HG03060 (cell line): ENCODE measurements at regions not wholly inside any gene's neighbourhood (a gene's known extent, or its start where the extent isn't known, plus 50 kb on each side); places are given as distances from the start of the nearest gene placed in this dataset.

Source experiments
- ATAC-seq: cut with Tn5 transposase; IDR thresholded peaks from one replicate; pipeline ENCODE4 v1.9.1; 2021; ENCODE audit warnings: low read depth, moderate number of reproducible peaks; ENCODE audit not compliant: unreplicated experiment

DNA sequence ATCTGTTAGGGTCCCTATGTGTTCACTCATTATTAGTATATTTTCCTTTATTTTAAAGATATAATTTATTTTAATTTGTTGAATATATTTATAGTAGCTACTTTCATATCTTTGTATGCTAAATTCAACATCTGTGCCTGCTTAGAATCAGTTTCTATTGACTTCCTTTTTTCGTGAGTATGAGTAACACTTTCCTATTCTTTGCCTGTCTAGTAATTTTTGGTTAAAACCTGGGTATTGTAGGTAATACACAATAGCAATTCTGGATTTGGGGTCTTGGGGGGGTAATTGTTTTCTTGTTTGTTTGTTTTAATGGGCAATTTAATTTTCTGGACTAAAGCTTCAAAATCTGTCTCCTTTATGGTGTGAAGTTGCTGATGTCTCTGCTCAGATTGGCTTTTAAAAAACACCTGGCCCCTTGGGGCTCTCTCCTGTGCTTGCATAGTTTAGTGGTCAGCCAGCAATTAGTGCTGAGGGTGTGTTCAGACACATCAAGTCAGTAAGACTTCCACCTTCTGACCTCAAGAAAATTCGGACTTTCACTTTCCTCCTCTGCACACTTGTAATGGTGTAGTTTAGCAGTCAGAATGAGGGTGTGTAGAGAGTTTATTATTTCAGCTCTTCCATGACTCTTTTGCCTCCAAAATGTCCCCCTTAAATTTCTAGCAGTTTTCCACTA, 124.4 kb upstream of the MAP1B start:
- no peak for ATAC-seq

DNA sequence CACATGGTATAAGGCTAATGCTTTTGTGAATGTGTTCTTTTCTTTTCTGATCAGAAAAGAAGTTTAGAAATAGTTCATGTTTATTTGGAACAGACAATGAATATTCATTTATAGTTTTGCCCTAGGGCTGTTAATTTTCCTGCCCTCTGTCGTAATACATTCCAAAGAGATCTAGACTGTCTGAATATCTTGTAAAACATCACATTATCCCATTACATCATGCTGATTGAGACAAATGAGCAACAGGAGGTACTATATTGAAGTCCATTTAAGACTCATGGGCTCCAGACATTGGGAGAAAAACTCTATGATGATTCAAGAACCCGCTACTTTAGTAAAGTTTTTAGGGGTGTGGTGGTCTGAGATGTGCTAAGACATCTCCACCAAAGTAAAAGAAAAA, 121.2 kb upstream of the MAP1B start:
- no peak for ATAC-seq

DNA sequence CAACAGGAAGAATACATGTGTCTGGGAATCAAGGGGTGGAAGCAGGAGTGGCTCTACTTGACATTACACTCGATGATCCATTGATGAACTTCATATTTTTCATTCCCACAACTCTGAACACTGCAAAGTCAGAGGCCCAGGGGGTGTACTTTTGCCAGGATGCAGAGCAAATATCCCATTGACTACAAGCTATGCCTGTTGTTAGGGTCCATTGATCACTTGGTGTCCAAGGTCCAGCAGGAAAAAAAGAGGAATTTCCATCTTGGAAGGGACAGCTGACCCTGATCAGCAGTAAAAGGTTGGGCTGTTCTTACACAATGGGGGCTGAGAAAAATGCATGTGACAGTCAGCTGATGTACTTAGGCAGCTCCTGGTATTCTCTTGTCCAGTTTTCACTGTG, 118.5 kb upstream of the MAP1B start:
- no peak for ATAC-seq

DNA sequence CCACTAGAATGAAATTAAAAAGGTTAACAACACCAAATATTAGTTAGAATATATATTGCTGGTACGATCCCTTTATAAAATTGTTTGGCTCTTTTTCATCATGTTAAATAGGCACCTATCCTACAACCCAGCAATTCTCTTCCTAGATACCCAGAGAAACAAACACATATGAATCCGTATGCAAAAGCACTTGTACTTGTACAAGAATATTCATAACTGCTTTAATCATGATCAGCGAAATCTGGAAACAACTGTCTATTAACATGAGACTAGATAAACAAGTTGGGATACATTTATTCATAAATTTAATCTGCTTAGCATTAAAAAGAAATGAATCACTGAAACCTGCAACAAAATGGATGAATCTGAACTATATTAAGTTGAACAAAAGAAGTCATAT, 113.7 kb upstream of the MAP1B start:
- no peak for ATAC-seq

DNA sequence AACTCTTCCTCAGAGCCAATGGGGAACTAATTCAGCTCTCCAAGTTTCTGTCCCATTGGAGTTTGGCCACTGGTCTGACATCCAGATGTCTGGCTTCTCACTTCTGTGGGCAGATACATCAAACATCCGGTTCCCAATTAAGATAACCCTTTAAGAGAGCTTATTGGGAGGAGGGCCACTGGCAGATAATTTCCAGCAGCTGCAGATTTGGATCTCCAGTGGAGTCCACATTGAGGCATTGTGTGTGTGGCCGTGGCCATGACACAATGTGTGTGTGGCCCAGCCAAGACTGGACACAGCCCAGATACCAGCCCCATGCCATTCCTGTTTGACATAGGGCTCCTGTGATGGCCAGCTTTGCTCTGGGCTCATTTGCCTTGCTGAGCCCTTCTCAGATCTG, 110.5 kb upstream of the MAP1B start:
- ATAC-seq: no peak

DNA sequence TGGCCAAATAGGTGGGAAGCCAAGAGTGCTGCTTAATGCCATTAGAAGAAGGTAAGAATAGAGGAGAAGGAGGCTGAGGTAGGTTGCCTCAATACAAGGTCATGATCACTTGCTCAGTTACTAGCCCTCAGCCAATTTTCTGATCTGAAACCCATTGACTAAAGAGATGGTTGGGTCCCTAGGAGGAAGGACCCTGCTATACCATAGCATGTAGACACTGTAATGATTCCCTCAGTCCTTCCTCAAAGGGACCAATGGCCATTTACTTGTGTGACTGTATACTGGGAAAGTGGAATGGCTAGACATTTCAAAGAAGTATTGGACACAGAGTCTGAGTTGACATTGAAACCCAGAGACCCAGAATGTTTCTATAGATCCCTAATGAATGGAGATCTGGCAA, 108.5 kb upstream of the MAP1B start:
- ATAC-seq: no peak

DNA sequence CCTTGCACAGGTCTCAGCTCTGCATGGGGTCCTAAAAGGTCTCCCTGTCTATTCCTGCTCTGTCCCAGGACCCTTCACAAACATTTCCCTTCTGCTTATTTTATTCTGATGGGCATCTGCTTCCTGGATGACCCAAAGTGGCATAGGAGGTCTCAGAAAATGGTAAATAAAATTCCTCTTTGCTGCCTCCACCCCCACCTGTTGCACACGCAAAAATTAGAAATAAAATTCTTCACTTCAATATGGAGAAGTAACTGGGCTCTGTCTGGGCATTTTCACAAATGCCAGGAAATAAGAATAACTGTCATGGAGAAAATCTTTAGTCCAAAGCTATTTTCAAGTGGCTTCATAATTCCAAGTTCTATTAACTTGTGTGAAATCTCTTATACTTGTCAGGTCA, 106.6 kb upstream of the MAP1B start:
- no peak for ATAC-seq

DNA sequence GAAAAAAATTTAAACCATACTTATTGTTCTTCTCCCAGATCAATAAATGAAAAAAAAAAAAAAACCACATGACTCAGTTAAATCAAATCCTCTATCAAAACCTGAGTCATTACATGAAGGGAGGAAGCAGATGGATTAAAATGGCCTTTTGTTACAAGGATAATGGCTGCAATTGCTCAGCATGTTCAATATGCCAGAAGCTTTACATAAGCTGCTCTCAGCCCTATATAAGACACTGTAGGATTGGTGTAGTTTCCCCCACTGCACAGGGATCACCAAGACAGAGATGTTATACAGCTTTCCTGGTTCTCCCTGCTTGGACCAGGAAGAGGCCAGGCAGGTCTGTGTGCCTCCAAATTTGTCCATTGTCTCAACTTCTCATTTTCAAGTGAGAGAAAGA, 101.6 kb upstream of the MAP1B start:
- ATAC-seq: no peak

DNA sequence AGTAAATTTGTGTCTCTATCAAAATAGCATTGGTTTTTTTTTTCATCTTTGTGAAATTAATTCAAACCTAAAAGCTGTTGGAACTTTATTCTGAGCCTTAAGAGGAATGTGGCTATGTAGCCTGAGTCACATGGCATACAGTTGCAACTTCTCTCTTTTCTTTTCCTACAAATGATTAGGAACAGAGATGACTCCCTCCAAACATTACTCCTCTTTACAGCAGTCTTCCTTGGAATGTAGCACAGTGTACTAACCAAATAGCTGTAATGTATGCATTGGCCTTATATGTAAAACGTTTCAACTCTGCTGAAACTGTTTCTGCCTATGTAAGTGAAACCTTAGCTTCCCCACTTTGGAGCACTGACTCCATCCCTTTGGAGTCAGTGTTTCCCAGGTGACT, 100.9 kb upstream of the MAP1B start:
- ATAC-seq: no peak

DNA sequence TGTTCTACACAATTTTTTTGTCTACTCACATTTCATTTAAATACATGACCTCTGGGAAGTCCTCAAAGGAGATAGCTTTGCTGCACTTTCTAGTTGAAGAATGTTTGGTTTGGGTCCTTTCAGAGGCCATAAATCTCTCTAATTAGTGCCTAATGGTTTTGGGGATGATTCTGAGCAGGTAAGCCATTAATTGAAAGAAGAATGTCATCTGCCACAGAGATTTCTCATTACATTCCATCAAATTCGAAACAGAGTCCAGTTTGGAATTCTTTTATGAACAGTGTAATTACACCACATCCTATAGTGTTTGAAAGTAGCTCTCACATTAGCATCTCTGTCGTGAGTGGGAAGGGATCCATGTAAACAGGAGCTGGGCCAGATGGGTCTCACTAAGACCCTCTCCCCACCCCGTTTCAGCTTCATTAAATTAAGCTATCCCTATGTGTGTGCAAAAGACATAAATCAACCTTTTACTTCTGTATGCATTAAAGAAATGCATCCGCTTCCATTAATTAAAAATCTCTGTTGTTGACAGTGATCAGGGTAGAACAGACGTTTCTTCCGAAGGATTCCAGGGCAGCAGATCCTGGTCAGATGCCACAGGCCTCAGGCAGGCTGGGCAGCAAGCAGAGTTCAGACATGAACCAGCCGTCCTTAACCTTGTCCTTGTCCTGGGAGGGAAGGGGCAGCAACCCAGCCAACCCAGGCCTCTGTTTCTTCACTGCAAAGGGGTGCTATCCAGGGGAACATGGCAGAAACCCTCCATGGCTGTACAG, 99.8 kb upstream of the MAP1B start:
- no peak for ATAC-seq

DNA sequence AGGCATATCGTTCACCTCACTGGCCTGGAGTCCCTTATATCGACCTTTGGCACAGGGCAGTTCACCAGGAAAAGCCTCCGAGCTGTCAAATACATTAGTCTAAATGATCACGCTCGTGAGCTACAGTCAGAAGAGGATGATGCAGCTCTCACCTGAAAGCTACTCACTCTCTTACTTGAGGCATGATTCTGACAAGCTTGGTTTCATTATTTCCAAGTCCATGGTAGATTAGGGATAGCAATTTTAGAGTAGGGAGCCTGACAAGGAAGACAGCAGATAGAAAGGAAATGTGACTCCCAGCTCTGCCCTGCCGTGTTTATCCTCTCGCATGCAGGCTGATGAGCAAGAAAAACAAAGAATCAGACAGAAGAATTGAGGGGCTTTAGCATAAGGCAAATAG, 98.0 kb upstream of the MAP1B start:
- ATAC-seq: no peak

DNA sequence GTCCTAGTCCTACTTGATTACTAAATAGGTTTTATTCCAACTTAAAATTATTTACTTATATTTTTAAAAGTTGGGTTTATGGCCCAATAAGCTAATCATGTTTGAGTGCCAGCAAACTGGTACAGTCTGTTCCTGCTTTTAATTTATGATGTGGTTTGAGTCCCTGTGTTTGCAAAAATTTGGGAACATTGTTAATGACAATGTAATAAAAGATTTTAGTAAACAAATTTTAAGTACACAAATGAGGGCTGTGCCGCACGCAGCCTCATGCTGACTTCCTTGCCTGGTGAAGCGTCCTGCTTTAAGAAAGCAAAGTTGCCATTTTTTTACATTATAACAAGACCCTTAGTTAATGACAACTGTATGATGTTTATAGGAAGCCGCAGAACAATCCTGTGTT, 96.8 kb upstream of the MAP1B start:
- ATAC-seq: no peak

DNA sequence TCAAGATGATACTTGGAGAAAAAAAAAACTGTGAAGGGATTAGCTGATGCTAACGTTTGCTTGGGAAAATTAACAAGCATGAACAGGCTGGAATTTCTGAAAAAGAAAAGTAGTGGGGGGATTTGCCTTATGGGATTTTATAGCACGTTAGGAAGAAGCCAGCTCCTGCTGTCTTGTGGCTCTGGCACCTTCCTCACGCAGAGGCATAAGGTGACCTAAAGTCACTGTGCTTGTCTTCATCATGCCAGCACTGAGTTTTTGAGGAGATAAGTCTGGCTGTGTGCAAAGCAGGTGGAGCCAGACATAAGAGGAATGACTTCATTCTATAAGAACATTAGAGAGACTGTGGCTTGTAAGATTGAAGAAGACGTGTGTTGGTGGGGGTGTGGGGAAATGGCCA, 94.4 kb upstream of the MAP1B start:
- no peak for ATAC-seq

DNA sequence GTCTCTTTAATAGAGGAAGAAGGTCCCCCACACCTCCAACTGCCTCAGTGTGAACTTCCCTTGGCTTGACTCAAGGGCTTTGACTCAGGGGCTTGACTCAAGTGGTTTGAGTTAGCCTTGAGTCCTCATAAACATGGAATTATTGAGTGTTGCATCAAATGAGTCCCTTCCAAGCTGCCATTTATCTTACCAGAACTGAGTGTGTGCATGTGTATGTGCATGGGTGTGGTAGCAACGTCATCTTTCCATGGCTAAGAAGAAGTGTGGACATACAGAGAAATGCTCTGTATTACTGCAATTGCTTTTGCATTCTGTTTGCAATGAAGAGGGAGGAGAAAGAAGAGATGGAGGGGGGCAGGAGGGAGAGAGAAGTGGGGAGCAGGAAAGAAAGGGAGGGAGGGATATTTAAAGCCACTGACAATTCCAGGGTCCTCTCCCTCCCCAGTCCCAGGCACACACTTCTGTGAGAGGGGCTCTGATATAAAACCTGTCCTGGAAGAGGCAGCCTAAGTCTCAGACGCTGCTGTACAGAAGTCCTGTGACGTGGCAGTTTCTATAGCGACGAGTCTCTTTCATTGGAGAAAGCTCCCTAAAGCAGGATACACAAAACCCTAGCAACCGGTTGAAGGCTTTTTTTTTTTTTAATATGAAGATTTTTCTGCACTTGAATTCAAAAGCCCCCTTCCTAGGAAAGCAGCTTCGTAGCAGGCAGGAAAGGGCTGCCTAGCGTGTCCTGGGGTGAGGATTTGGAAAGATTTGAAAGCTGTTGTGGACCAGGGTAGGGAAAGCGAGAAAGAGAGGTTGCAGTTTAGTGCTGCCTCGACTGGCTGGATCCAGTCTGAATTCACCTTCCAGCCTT, 93.3 kb upstream of the MAP1B start:
- no peak for ATAC-seq

DNA sequence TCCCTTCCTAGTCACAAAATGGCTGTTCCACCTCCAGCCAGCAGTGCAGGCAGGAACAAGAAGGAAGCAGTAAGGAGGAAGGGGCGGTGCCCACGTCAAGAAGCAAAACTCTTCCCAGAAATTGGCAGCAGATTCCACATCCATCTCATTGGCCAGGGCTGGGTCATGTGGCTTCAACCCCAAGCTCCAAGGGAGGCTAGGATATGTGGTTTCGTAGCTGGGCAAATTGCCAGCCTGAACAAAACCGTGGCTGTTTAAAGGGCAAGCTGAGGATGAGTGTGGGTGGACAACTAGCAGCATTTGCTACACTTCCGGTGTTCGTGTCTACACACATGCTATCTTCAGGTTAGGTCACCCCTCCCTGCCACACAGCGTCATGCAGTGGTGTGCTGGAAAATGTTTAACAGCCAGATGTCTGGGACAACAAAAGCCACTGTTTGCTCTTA, 92.1 kb upstream of the MAP1B start:
- no peak for ATAC-seq

DNA sequence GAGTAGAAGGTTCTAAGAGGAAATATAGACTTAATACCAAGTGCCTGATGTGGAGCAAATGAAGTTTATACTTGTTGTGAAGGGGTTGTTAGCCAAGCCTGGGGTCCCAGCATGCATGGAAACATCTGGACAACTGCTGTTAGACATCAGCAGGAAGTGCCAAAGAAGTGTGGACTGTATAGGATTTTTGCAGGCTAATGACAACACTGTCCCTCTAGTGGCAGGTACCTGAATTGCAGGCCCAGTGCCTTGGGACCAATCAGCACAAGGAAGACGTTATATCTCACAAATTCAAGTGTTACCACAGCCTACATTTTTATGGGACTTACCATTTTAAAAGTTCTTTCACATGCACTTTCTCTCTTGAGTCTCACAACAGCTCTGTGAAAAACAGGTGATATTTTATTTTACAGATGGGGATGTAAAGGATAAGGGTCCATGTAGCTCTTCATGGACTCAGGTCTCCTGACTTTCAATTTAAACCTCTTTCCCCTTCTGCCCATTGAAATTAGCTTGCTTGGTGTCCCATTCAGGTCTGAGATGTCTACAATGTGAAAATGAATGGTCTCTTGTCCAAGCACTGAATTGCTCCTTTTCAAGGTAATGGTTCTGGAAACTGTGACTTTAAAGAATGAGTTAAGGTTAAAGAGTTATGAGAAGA, 89.0 kb upstream of the MAP1B start:
- ATAC-seq: no peak

DNA sequence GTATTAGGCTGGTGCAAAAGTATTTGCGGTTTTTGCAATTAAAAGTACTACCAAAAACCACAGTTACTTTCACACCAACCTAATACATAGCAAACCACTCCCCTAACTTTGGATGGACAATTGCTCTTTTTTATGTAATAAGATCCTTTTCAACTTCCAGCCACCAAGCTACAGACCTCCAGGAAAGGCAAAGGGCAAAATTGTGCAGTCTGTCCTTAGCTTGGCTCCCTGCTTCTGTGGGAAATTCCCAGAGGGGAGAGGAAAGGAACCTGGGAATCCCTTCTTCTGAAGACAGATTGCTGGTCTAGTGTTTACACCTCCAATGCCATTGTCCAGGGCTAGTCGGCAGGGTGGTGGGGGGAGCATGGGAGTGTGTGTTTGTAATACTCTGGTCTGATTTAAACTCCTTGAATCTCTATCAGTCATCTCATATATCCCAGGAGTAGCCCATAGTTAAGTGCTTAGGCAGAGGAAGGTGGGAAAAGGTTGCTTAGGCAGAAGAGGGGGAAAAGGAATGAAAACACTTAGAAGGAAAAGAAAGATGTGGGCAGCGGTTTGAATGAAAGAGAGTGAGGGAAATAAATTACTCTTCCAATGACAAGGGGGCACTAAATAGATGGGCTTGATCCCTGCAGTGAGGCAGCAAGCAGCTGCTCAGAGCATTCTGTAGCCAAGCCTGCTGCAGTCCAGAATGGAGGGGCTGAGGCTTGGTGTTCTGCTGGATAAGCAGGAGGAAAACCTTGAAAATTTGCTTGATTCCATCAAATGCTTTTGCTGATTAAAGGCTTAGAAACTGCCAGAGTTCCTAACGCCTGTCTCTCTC, 86.9 kb upstream of the MAP1B start:
- no peak for ATAC-seq

DNA sequence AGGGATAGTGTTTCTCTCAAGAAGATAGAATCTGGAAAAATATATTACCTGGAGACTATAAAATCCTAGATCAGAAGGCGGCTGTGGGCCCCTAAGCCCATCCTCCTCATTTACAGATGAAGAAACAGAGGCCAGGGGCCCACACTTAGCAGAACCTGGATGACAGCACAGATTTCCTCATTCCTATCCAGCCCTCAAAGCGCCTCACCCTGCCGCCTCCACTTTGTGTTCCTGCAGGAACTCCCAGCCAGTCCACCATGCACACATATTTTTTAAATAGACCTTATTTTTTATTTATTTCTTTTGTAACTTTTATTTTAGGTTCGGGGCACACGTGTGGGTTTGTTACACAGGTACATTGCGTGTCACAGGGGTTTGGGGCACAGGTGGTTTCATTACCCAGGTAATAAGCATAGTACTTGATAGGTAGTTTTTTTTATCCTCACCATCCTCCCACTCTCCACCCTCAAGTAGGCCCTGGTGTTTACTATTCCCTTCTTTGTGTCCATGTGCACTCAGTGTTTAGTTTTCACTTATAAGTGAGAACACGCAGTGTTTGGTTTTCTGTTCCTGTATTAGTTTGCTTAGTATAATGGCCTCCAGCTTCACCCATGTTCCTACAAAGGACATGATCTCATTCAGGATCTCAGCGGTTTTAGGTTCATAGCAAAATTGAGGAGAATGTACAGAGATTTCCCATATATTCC, 85.5 kb upstream of the MAP1B start:
- no peak for ATAC-seq

DNA sequence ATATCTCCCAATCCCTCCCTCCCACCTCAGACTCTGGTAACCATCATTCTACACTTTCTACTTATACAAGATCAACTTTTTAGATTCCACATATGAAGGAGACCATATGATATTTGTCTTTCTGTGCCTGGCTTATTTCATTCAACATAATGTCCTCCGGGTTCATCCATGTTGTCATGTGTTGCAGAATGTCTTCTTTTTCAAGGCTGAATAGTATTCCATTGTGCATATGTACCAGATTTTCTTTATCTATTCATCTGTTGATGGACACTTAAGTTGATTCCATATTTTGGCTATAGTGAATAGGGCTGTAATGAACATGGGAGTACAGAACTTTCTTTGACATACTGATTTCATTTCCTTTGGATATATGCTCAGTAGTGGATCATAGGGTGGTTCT, 78.9 kb upstream of the MAP1B start:
- ATAC-seq: no peak
